ENCODE measurements at regions not wholly inside any gene's neighbourhood (a gene's known extent, or its start where the extent isn't known, plus 50 kb on each side); places are given as distances from the start of the nearest gene placed in this dataset.
"Not testable (repeated sequence)": the region's sequence is repeated elsewhere in the genome, so short reads cannot be mapped to it uniquely, and the experiment has no call there.

GRCh38 chr20:48493966-48494365 is 333.8 kb downstream of the PREX1 start:
- H3K9me2 ChIP-seq (replicated peaks; ENCODE audit: control insufficient read depth, low read length), result no peaks in the 10 kb centered on the region
- H3K4me3 ChIP-seq (ENCODE audit: low read length), result no peak overlapping the region
- TF ChIP-seq CTCF (IDR thresholded peaks at IDR 0.05; ENCODE audit: low read depth, low read length, poor library complexity, severe bottlenecking) (no peak), EZH2phosphoT487 (IDR thresholded peaks at IDR 0.05; ENCODE audit: borderline replicate concordance, low read length) (no peak)
- no peaks in the 10 kb centered on the region for H4K20me1 ChIP-seq (ENCODE audit: control insufficient read depth, insufficient read depth, low read depth, low read length)
- H3K79me2 ChIP-seq (ENCODE audit: control insufficient read depth, low read length), result no peaks in the 10 kb centered on the region
- H3K9me3 ChIP-seq (ENCODE audit: control insufficient read depth, insufficient read depth, low read length), result no peaks in the 10 kb centered on the region
- H3K36me3 ChIP-seq (ENCODE audit: control insufficient read depth, low read length), result no peaks in the 10 kb centered on the region
- H3K27ac ChIP-seq (ENCODE audit: low read depth, low read length), result no peak overlapping the region
- no peak overlapping the region for H3K4me2 ChIP-seq (ENCODE audit: low read length)
- H3K27me3 ChIP-seq (ENCODE audit: control insufficient read depth, low read length), result peaks cover 13% of the 10 kb centered on the region
- no peaks in the 10 kb centered on the region for H3F3A ChIP-seq (ENCODE audit: control insufficient read depth, insufficient read depth)
- no peaks in the 10 kb centered on the region for H3K4me1 ChIP-seq (ENCODE audit: control insufficient read depth, low read length)

DNA sequence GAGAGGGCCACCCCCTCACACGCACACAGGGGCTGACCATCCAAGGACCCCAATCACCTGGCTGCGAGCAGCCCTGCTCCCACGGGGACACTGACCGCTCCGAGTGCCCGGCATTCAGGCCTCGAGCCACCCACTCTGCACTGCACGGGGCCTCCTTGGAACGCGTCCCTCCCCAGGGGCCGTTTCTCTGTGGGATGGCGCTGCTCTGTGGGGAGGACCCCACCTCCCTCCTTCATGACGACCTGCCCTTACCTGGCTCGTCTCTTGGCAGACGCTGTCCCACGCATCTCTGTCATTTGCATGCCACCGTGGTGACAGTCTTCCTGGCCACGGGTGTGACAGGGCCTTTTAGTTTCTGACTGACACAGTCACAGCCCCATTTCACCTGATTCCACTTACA is 334.5 kb downstream of the PREX1 start:
- H3K27me3 ChIP-seq (ENCODE audit: control insufficient read depth, low read length), result peaks cover 19% of the 10 kb centered on the region
- not testable (repeated sequence) for H3K79me2 ChIP-seq (ENCODE audit: control insufficient read depth, low read length); H3K36me3 ChIP-seq (ENCODE audit: control insufficient read depth, low read length); H3K4me3 ChIP-seq (ENCODE audit: low read length); H3K4me1 ChIP-seq (ENCODE audit: control insufficient read depth, low read length); H3K4me2 ChIP-seq (ENCODE audit: low read length); H3F3A ChIP-seq (ENCODE audit: control insufficient read depth, insufficient read depth); H3K9me2 ChIP-seq (replicated peaks; ENCODE audit: control insufficient read depth, low read length); H4K20me1 ChIP-seq (ENCODE audit: control insufficient read depth, insufficient read depth, low read depth, low read length); H3K27ac ChIP-seq (ENCODE audit: low read depth, low read length); H3K9me3 ChIP-seq (ENCODE audit: control insufficient read depth, insufficient read depth, low read length)

GRCh38 chr20:48492715-48493070 is 335.1 kb downstream of the PREX1 start:
- Histone ChIP-seq H3K4me2 (ENCODE audit: low read length) (no peak overlapping the region), H3F3A (ENCODE audit: control insufficient read depth, insufficient read depth) (no peaks in the 10 kb centered on the region), H3K36me3 (ENCODE audit: control insufficient read depth, low read length) (no peaks in the 10 kb centered on the region), H3K79me2 (ENCODE audit: control insufficient read depth, low read length) (no peaks in the 10 kb centered on the region), H3K9me3 (ENCODE audit: control insufficient read depth, insufficient read depth, low read length) (no peaks in the 10 kb centered on the region), H3K4me3 (ENCODE audit: low read length) (no peak overlapping the region), H3K27me3 (ENCODE audit: control insufficient read depth, low read length) (peaks cover 21% of the 10 kb centered on the region), H3K4me1 (ENCODE audit: control insufficient read depth, low read length) (no peaks in the 10 kb centered on the region), H4K20me1 (ENCODE audit: control insufficient read depth, insufficient read depth, low read depth, low read length) (no peaks in the 10 kb centered on the region), H3K27ac (ENCODE audit: low read depth, low read length) (no peak overlapping the region), H3K9me2 (replicated peaks; ENCODE audit: control insufficient read depth, low read length) (no peaks in the 10 kb centered on the region)
- TF ChIP-seq CTCF (IDR thresholded peaks at IDR 0.05; ENCODE audit: low read depth, low read length, poor library complexity, severe bottlenecking) (no peak), EZH2phosphoT487 (IDR thresholded peaks at IDR 0.05; ENCODE audit: borderline replicate concordance, low read length) (no peak)

DNA sequence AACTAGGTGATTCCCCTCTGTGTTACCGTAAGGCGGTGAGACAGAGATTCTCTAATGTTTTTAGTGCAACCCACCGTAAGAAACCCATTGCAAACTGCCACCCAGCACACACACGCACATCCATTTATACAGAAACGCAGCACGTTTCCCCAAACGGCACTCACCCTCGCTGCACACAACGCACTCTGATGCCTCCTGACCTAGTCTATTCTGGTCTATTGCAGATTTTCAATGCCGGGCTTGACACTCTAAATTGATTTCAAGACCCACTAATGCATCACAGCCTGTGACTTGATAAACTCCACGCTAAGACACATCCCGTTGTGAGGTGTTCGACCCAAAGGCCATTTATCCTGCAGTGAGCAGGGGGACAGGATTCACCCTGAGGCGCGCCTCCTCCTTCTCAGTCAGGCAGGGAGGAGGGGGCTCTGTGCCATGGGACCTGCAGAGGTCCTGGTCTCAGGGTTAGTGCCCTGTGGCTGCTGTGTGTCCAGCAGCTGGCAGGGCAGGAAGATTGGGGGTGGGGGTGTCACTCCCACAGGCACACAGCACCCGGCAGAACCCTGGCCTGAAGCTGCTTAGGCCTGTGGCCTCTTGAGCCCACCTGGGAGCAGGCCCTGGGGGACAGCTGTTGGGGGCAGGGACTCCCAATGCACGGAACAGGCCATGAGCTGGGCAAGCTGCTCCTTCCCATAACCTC is 335.6 kb downstream of the PREX1 start:
- peaks cover 21% of the 10 kb centered on the region for H3K27me3 ChIP-seq (ENCODE audit: control insufficient read depth, low read length)
- no peaks in the 10 kb centered on the region for H3K9me3 ChIP-seq (ENCODE audit: control insufficient read depth, insufficient read depth, low read length)
- no peak for TF ChIP-seq CTCF (IDR thresholded peaks at IDR 0.05; ENCODE audit: low read depth, low read length, poor library complexity, severe bottlenecking)
- no peak for TF ChIP-seq EZH2phosphoT487 (IDR thresholded peaks at IDR 0.05; ENCODE audit: borderline replicate concordance, low read length)
- no peaks in the 10 kb centered on the region for H3K36me3 ChIP-seq (ENCODE audit: control insufficient read depth, low read length)
- H3K79me2 ChIP-seq (ENCODE audit: control insufficient read depth, low read length), result no peaks in the 10 kb centered on the region
- H3K4me3 ChIP-seq (ENCODE audit: low read length), result no peak overlapping the region
- no peak overlapping the region for H3K27ac ChIP-seq (ENCODE audit: low read depth, low read length)
- H3K4me1 ChIP-seq (ENCODE audit: control insufficient read depth, low read length), result no peaks in the 10 kb centered on the region
- no peaks in the 10 kb centered on the region for H3F3A ChIP-seq (ENCODE audit: control insufficient read depth, insufficient read depth)
- no peaks in the 10 kb centered on the region for H4K20me1 ChIP-seq (ENCODE audit: control insufficient read depth, insufficient read depth, low read depth, low read length)
- no peak overlapping the region for H3K4me2 ChIP-seq (ENCODE audit: low read length)
- H3K9me2 ChIP-seq (replicated peaks; ENCODE audit: control insufficient read depth, low read length), result no peaks in the 10 kb centered on the region
